Activated T-cell treated with anti-CD3 and anti-CD28 coated beads, Interleukin-2, amount 50 U/mL, for 1 hour (primary cell): ENCODE measurements at regions not wholly inside any gene's neighbourhood (a gene's known extent, or its start where the extent isn't known, plus 50 kb on each side); places are given as distances from the start of the nearest gene placed in this dataset.

ENCODE experiments used
- DNase-seq: peaks from one replicate; pipeline ENCODE4 v3.0.0-alpha.2; 2020

DNA sequence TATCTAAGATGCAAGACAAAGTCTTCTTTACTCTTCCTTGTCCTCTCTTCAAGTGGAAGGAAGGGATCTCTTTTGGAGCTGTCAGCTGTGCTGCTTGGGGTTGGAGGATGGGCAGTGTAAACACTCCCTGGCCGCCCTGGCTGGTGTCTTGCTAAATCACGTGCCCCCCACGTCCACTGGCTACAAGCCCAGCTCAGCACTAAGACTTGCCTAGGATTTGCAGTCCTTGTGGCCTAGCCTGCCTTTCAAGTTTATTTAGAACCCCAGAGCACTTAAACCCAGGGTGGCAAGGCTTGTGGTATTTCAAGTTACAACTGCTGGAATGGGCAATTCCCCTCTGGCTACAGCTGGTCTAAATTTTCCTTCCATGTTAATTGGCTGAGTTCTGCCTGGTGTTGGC, 272.4 kb upstream of the MYO3A start:
- DNase-seq = no peak

- no peak for DNase-seq
Observed at GRCh38 chr10:25666276-25666675, 267.8 kb upstream of the MYO3A start.

DNA sequence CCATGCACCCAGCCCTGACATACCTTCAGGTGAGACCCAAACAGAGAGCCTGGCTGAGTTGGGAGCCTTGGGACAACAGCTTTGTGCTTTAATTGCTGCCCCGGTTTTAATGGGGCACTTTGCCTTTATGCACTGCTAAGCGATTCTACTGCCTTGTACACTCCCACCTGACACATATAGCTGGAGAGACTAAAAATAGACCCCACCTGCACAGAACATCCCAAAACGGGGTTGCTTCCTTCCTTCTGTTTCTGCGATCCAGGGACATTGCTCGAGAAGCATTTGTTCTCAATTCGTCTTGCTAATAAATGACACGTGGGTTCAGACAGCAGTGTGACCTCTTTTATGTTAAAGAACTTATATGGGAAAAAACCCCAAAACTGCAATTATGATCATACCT, 258.8 kb upstream of the MYO3A start:
- no peak for DNase-seq

- DNase-seq = no peak
Observed at GRCh38 chr10:25675615-25676014, 258.4 kb upstream of the MYO3A start.

DNA sequence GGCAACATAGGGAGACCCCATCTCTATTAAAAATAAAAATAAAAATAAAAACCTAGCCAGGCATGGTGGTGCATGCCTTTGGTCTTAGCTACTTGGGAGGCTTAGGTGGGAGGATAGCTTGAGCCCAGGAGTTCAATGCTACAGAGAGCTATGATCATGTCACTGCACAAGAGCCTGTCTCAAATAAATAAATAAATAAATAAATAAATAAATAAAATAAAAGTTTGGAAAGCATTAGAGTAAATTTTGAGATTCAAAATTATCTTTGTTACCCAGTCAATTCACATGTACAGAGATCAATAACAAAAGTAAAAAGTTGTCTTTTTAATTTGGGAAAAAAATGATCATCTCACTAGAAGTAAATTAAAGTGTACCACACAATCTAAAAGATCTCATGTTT, 255.8 kb upstream of the MYO3A start:
- no peak for DNase-seq

DNA sequence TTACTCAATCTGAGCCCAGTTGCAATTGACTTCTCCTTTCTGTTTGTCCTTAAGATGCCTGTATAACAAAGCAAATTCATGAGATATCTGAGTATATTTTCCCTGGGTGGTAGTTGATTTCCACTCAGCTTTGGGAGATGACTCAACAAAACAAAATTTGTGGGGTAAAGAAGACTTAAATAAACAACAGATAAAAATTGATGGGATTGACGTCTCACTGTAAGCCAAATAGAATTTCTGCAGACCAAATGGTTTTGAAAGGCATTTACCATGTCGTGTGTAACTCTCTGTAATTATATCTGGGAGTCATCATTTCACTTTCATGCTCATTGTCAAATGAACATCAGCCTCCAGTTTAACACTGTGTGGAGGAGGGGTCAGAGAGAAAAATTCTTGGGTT, 255.4 kb upstream of the MYO3A start:
- no peak for DNase-seq

DNA sequence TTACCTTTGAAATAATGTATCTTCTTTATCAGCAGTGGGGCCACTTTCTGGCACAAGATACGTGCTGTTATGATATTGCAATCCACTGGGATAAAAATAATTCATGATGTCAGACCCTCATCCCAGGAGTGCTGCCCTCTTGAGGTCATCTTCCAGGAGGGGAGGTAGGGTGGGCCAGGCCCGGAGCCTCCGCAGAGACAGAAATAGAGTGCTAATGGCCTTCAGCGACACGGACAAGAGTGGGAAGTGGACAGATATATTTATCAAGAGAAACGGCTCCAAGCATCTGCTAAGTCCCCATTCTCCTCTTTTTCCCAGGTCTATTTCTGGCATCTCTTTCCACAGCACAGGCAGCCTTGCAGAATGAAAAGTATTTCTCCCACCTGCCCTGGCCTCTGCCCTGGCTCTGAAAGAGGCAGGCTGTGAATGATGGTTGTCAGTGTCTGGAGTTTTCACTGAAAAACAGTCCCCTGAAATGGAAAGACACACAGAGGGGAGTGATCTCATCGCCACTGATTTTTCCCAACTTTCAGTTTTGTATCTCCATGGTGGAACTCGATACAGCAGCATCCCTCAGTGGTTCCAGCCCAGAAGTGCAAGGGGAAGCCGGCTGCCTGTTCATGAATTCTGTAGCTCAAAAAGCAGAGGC, 251.7 kb upstream of the MYO3A start:
- DNase-seq = no peak

- DNase-seq = no peak
Observed at GRCh38 chr10:25683344-25683743, 250.7 kb upstream of the MYO3A start.

DNA sequence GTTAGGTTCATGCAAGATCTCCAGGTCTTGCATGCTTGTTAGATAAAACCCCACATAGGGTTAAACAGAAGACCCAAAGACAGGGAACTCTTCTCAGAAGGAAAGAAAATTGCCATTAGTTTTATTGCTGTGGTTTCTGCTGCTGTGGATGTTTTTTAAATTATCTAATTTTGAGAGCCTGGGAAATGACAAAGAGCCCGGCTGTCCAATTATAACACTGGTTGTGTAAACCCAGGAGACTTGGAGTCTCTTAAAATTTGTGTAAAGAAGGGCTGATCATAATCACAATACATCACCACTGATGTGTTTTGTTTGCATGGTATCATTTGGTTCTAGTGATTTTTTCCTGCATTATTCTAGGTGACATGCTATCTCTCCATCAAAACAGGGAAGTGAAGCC, 246.5 kb upstream of the MYO3A start:
- no peak for DNase-seq

DNA sequence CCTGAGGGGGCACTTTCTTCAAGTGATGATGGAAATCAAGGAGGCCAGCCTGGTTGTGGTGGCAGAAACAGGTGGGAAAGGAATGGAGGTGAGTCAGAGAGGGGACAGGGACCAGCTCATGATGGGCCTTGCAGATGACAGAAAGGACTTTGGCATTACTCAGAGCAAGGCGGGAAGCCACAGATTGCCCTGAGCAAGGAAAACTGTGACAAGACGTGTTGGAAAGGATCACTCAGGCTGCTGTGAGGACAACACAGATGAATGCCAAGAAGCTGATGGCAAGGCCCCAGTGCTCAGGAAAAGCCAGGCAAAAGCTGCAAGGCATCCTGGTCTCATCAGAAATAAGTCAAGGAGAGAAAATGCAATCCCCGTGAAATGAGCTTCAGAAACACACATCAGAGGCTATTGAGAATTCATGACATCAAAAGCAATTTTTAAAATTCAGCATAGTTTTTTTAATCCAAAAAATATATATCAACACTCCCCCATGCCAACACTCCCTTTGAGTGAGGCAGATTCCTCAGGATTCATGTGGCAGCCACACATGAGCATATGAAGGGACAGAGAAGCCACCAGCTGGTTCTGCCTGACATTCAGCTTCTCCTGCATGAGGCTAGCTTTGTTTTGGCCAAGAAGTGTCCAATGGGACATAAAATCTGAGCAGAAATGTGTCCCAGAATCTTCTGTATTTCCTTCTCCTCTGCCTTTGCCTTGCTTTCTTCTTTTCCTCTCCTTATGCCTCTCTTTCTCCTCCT, 244.5 kb upstream of the MYO3A start:
- no peak for DNase-seq

GRCh38 chr10:25692761-25693160, 241.3 kb upstream of the MYO3A start:
- DNase-seq = no peak

DNA sequence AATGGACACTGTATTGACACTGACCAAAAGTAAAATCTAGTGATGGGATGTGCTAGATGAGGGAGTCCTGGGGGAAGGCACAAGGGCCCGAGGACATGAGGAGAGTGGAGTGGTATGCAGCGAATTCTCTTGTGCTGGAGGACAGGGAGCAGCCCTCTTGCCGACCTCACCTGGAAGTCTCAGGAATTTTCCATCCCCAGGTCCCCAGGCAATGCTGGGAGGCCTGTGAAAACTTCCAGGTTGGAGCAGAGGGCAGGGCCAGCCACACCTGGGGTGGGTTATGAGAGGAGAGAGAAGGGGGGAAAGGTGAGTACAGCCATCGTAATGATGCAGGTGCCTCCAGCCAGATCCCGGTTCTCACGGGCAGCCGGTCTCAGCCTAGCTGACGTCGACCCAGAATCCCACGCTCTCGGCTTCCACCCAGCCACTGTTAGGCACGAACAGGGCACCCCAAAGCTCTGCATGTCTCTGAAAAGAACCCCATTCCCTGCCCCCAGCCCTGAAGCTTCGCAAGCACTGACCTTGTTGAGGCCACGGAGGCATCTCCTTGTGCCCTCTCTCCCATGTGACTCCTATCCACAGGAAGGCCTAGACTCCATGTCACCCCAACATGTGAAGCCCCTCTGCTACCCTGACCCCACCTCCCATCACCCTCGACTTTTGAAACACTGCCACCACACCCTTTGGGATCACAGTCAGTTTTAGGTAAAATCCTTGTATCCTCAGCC, 239.7 kb upstream of the MYO3A start:
- DNase-seq = no peak

GRCh38 chr10:25694971-25695370, 239.1 kb upstream of the MYO3A start:
- DNase-seq = no peak

DNA sequence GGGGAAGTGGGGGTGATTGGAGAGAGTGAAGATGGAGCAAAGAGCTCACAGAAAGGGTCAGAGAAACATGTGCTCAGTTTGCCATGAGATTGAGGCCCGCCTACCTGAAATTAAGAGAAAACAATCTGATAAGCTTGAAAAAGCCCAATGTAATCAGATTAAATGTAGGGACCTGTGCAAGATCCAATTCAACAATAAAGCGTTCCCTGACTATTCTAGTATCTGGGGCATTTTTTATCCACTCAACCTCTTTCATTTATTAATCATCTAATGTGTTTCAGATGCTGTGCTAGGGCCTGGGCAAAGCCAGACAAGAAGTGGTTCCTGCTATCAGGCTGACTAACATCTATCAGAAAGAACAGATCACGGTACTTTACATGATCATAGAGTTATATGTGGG, 238.4 kb upstream of the MYO3A start:
- DNase-seq = no peak

DNA sequence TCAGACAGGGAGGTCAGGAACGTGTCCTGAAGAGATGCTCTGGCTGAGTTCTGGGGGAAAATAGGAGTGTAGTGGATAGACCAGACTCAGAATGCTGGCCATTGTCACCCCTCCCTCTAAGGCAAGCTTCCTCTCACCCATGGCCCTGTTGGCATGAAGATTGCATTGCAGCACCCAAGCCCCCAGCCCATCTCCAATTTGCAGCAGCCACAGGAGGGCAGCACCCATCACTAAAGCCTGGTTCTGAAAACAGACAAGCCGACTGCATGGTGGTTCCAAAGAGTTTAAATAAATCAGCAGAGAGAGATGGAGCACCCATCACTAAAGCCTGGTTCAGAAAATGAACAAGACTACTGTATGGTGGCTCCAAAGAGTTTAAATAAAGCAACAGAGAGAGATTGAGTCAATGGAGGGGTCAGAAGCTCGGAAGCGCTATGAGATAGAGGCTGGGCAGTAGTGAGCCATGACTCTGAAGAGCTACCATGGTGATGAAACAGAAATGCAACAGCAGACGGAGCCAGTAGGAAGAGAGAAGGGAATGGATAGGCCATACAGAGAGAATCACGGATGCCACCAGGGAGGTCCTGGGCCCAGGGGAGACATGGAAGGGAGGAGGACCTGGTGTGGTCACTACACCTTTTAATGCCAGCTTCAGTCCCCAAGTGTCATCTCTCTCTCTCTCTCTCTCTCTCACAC, 237.9 kb upstream of the MYO3A start:
- no peak for DNase-seq

- no peak for DNase-seq
Observed at GRCh38 chr10:25697412-25697811, 236.6 kb upstream of the MYO3A start.

DNA sequence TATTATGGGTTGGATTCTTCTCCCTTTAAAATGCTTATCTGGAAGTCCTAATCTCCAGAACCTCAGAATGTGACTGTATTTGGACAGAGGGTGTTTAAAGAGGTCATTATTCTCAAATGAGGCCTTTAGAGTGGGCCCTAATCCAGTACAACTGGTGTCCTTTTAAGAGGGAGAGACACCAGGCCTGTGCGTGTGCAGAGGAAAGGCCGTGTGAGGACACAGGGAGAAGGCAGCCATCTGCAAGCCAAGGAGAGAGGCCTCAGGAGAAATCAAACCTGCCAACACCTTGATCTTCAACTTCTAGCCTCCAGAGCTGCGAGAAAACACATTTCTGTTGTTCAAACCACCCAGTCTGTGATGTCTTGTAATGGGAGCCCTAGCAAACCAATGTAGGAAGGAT, 235.4 kb upstream of the MYO3A start:
- DNase-seq = no peak

GRCh38 chr10:25699631-25700030, 234.4 kb upstream of the MYO3A start:
- DNase-seq = no peak

DNA sequence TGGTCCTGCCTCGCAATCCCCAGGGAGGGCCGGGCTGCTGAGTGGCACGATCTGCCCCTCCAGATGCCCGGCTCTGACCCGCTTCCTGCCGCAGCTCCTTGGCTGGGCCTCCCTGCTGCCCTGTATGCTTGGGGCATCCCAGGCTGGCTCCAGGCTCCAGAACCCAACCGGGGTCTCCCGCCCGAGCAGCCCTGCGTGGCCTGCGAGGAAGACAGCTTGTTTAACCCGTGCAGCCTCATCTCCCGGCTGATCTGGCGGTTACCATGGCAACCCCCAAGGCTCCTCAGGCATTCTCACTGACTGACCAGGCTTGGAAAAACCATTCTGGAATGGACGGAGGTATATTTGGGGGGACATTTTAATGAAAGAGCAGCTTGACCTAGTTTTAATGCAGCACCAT, 232.4 kb upstream of the MYO3A start:
- DNase-seq = no peak

- DNase-seq = no peak
Observed at GRCh38 chr10:25704622-25705021, 229.4 kb upstream of the MYO3A start.

- no peak for DNase-seq
Observed at GRCh38 chr10:25707572-25707971, 226.5 kb upstream of the MYO3A start.

DNA sequence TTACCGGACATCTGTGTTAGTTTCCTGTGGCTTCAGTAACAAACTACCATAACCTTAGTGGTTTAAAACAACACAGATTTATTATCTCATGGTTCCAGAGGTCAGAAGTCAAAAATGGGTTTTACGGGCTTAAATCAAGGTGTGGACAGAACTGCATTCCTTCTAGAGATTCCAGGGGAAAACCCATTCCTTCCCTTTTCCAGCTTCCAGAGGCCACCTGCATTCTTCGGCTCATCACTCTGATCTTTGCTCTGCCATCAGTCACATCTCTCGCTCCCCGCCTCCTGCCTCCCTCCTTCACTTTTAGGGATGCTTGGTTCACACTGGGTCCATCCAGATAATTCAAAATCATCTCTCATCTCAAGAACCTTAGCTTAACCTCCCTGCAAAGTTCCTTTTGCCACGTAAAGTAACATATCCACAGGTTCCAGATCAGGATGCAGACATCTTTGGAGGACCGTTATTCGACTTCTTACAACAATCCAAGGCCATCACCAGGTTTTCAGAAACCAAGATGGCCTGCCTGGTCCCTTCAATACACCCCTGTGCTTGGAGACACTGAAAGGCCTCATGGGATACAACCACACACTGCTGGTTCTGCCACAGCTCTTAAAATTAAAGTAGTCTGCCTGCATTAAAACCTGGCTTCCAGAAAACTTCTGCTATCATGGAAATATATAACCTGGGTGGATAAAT, 225.9 kb upstream of the MYO3A start:
- DNase-seq = no peak

DNA sequence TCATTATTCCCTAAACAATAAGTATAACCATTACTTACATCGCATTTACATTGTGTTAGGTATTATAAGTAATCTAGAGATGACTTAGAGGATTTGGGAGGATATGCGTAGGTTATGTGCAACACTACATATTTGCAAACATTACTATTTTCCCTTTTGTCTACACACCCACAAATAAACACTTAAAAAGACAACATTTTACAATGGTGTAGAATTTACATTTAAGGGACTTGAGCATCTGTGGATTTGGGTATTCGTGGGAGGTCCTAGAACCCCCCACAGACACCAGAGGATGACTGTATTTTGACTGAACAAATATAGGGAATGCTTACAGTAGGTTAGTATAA, 220.2 kb upstream of the MYO3A start:
- no peak for DNase-seq
